ENCODE measurements at regions not wholly inside any gene's neighbourhood (a gene's known extent, or its start where the extent isn't known, plus 50 kb on each side); places are given as distances from the start of the nearest gene placed in this dataset.

- H3K27me3 Mint-ChIP-seq (ENCODE audit: low read depth): no peaks in the 10 kb centered on the region
- DNase-seq: no peak
- H3K4me1 Mint-ChIP-seq (ENCODE audit: low read depth): peaks cover 20% of the 10 kb centered on the region
These were observed 58.4 kb downstream of the SLC25A47 start for GRCh38 chr14:100381395-100382105.

DNA sequence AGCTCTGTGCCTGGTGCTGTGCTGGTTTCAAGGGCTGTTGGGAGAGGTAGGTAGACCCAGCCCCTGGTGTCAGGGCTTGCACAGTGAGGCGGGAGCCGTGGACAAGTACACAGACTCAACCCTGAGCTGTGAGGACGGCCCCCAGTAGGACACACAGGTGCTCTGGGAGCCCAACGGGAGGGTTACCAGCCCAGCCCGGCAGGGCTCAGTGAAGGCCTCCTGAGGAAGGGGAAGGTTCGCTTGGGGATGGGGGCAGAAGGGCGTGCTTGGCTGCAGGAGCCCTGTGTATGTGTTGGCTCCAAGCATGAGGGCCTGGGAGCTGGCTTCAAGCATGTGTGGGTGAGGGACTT, 58.9 kb downstream of the SLC25A47 start:
- no peak overlapping the region for H3K4me3 Mint-ChIP-seq
- no peak for DNase-seq

More at GRCh38 chr14:100381395-100382105, 58.4 kb downstream of the SLC25A47 start:
- no peak for ATAC-seq
- no peak overlapping the region for H3K4me3 Mint-ChIP-seq
- peaks cover 2% of the 10 kb centered on the region for H3K36me3 Mint-ChIP-seq (ENCODE audit: insufficient read depth)
- H3K9me3 Mint-ChIP-seq: no peaks in the 10 kb centered on the region

GRCh38 chr14:100383727-100384158, 60.6 kb downstream of the SLC25A47 start:
- Mint-ChIP-seq H3K4me3 (no peak overlapping the region), H3K27me3 (ENCODE audit: low read depth) (no peaks in the 10 kb centered on the region), H3K36me3 (ENCODE audit: insufficient read depth) (peaks cover 2% of the 10 kb centered on the region), H3K4me1 (ENCODE audit: low read depth) (peaks cover 18% of the 10 kb centered on the region), H3K9me3 (no peaks in the 10 kb centered on the region)
- ATAC-seq (peak; percentile 87 to 94), DNase-seq (peak; percentile 58)

More for the DNA sequence above, 58.9 kb downstream of the SLC25A47 start:
- no peaks in the 10 kb centered on the region for H3K9me3 Mint-ChIP-seq
- H3K27me3 Mint-ChIP-seq (ENCODE audit: low read depth): no peaks in the 10 kb centered on the region
- H3K4me1 Mint-ChIP-seq (ENCODE audit: low read depth): peaks cover 16% of the 10 kb centered on the region
- no peak for ATAC-seq
- peaks cover 2% of the 10 kb centered on the region for H3K36me3 Mint-ChIP-seq (ENCODE audit: insufficient read depth)

DNA sequence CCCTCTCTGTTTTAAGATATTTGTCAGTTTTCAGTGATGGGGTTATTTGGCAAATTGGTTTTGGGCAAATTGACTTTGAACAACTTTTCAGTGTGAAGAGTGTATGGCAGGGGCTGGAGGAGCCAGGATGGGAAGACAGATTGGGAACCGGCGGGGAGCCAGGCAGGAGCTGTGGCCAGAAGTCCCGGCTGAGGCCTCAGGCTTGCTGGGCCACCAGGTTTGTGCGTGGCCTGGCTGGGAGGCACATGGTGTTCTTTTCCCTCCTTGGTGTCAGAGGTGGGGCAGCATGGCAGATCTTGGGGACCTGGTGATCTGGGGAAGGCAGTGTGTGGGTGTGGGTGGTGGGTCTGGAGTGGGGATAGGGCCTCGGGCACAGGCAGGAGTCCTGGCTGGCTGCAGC, 61.1 kb downstream of the SLC25A47 start:
- H3K9me3 Mint-ChIP-seq: no peaks in the 10 kb centered on the region
- peaks cover 20% of the 10 kb centered on the region for H3K4me1 Mint-ChIP-seq (ENCODE audit: low read depth)
- H3K27me3 Mint-ChIP-seq (ENCODE audit: low read depth): no peaks in the 10 kb centered on the region
- no peak overlapping the region for H3K4me3 Mint-ChIP-seq
- DNase-seq (no peak), ATAC-seq (no peak)
- peaks cover 2% of the 10 kb centered on the region for H3K36me3 Mint-ChIP-seq (ENCODE audit: insufficient read depth)

DNA sequence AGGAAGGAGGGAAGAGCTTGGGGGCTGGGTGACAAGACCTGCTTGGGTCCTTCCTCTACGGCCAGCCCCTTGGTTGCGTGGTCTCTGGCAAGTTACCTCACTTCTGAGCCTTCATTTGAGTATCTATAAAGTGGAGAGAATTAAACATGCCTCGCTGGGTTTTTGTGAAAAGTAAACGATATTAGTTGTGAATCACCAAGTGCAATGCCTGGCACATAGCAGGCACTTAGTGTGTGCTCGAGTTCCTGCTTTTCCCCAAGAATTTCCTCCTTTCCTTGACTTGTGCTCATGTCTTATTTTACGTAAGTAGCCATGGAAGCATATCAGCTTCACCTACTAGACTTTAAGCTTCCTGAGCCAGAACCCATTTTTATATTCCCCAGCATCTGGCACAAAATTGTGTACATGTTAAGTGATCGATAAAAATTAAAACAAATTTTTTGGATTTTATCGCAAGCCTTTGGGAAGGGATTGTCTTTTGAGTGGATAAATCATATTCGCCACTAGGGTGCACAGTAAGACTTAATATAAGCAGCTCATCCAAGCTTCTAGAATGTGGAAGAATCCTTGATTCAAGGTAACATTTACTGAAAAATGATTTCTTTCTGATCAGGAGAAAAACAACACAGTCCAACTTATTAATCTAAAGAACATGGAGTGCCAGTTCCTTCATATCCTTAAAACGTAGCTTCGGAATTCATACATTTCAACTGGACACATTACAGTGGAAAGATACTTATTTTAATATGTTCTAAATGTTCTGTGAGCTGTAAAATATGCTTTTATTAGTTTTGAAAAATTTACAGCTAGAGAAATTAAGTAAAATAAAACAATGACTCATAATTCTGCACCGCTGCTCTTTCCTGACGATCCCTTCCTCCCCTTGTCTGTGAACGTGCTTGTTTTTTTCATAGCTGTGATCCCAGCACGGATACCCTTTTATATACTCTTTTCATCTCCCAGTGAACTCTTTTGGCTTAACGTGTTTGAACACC, 62.0 kb downstream of the SLC25A47 start:
- Mint-ChIP-seq H3K9me3 (no peaks in the 10 kb centered on the region), H3K27me3 (ENCODE audit: low read depth) (no peaks in the 10 kb centered on the region), H3K36me3 (ENCODE audit: insufficient read depth) (peaks cover 2% of the 10 kb centered on the region), H3K4me1 (ENCODE audit: low read depth) (peaks cover 20% of the 10 kb centered on the region), H3K4me3 (no peak overlapping the region)
- DNase-seq (no peak), ATAC-seq (no peak)

DNA sequence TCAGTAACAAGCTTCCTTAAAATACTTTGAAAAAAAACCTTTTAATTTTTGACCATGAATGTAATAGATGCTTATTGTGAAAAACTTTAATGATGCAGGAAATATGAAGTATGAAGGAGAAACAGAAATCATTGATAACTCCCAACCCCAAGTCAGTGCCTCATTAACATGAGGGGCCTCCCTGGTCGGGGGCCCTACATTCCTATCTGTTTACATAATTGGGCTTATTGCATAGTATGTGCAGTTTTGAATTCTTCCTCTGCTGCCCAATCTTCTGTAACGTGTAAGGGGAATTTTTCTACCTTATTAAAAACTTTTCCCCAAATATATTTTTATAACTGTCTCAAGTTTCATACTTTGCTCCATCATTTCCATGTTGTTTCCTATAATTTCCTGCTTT, 63.0 kb downstream of the SLC25A47 start:
- H3K4me1 Mint-ChIP-seq (ENCODE audit: low read depth): peaks cover 20% of the 10 kb centered on the region
- no peak for DNase-seq
- no peaks in the 10 kb centered on the region for H3K27me3 Mint-ChIP-seq (ENCODE audit: low read depth)
- H3K9me3 Mint-ChIP-seq: no peaks in the 10 kb centered on the region
- peaks cover 3% of the 10 kb centered on the region for H3K36me3 Mint-ChIP-seq (ENCODE audit: insufficient read depth)
- no peak for ATAC-seq
- no peak overlapping the region for H3K4me3 Mint-ChIP-seq

DNA sequence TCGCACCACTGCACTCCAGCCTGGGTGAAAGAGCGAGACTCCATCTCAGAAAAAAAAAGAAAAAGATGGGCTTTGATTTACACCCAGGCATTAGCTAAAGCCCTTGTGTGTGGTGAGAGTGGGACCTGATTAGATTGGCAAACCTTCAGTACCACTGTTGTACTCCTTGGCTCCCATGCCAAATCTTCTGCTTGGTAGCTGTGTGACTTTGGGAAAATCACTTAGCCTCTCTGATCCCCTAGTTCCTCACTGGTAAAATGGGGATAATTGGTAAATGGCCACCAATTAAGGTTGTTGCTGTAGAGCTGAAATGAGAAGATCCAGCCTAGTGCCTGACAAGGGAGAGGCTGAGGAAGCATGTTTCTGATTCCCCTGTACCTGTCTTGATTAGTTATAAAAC, 63.7 kb downstream of the SLC25A47 start:
- no peak overlapping the region for H3K4me3 Mint-ChIP-seq
- DNase-seq: no peak
- no peaks in the 10 kb centered on the region for H3K9me3 Mint-ChIP-seq
- H3K4me1 Mint-ChIP-seq (ENCODE audit: low read depth): peaks cover 20% of the 10 kb centered on the region
- ATAC-seq: no peak
- H3K36me3 Mint-ChIP-seq (ENCODE audit: insufficient read depth): peaks cover 2% of the 10 kb centered on the region
- H3K27me3 Mint-ChIP-seq (ENCODE audit: low read depth): no peaks in the 10 kb centered on the region

- Mint-ChIP-seq H3K27me3 (ENCODE audit: low read depth) (no peaks in the 10 kb centered on the region), H3K9me3 (no peaks in the 10 kb centered on the region), H3K4me3 (no peak overlapping the region), H3K4me1 (ENCODE audit: low read depth) (peaks cover 20% of the 10 kb centered on the region), H3K36me3 (ENCODE audit: insufficient read depth) (peaks cover 4% of the 10 kb centered on the region)
- ATAC-seq (no peak), DNase-seq (no peak)
These were observed 64.3 kb downstream of the SLC25A47 start for GRCh38 chr14:100387450-100387849.

DNA sequence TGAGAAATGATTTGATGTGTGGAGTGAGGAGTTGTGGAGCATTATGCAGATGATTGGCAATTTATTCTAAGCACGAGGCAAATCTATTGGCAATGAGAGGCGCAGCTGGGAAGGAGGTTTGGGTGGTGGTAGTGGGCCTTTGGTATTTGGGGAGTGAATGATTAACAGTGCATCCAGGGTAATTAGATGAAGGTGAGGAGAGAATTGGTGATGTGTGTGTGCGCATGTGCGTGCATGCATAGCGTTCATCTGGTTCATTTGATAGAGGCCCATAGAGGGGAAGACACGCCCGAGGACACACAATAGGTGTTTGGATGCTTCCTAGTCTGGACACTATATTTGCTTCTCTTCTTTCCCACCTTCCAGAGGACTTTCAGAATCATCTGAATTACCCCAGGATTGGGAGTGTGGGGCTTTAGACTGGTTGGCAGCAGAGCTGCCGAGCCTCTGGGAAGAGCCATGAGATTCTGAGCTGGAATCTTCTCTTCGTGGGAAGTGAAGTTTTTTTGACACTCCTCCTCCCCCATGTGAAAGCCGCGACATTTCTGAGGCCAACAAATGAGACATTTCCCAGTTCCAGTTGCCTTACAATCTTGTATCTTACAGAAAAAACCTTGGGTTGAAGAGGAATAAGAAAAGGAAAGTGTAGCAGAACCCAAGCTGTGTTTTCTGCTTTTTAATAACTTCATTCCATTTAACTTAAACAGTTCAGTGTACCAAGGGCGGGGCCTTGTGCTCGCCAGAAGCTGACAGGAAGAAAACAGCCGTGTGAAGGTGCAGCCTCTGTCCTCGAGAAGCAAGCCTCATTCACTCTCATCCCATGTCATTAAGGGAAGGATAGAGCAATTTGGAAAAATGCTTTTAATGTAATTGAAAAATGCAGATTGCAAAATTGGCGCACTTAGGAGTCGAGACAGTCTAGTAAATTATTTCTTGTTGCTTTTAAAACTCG, 65.2 kb downstream of the SLC25A47 start:
- Mint-ChIP-seq H3K36me3 (ENCODE audit: insufficient read depth) (peaks cover 5% of the 10 kb centered on the region), H3K9me3 (no peaks in the 10 kb centered on the region), H3K4me1 (ENCODE audit: low read depth) (peaks cover 20% of the 10 kb centered on the region), H3K27me3 (ENCODE audit: low read depth) (no peaks in the 10 kb centered on the region), H3K4me3 (no peak overlapping the region)
- no peak for DNase-seq
- ATAC-seq: no peak

- Mint-ChIP-seq H3K9me3 (no peaks in the 10 kb centered on the region), H3K4me3 (no peak overlapping the region), H3K4me1 (ENCODE audit: low read depth) (peaks cover 17% of the 10 kb centered on the region), H3K36me3 (ENCODE audit: insufficient read depth) (peaks cover 5% of the 10 kb centered on the region), H3K27me3 (ENCODE audit: low read depth) (no peaks in the 10 kb centered on the region)
- no peak for DNase-seq
- no peak for ATAC-seq
These were observed 66.5 kb downstream of the SLC25A47 start for GRCh38 chr14:100389497-100390104.

DNA sequence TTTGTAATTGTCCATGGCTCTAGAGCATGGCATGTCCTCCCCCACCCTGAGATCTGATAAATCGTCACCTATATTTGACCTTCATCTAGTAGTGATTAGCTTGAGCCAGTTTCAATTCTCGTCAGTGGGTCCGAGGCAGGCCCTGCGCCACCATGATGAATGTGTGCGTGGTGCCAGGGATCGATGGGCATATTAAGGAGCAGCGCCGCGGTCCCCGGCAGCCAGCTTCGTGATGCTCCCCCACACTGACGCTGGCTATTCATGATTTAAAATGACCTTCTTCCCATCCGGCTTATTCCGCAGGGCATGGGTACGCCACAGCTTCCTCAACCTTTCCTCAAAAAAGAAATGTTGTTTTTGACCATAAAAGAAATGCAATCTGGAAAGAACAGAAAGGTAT, 68.0 kb downstream of the SLC25A47 start:
- ATAC-seq: no peak
- DNase-seq: no peak
- H3K9me3 Mint-ChIP-seq: no peaks in the 10 kb centered on the region
- H3K4me1 Mint-ChIP-seq (ENCODE audit: low read depth): peaks cover 17% of the 10 kb centered on the region
- no peaks in the 10 kb centered on the region for H3K27me3 Mint-ChIP-seq (ENCODE audit: low read depth)
- peaks cover 5% of the 10 kb centered on the region for H3K36me3 Mint-ChIP-seq (ENCODE audit: insufficient read depth)
- no peak overlapping the region for H3K4me3 Mint-ChIP-seq

- Mint-ChIP-seq H3K27me3 (ENCODE audit: low read depth) (no peaks in the 10 kb centered on the region), H3K4me3 (no peak overlapping the region), H3K9me3 (no peaks in the 10 kb centered on the region), H3K36me3 (ENCODE audit: insufficient read depth) (peaks cover 8% of the 10 kb centered on the region), H3K4me1 (ENCODE audit: low read depth) (peaks cover 17% of the 10 kb centered on the region)
- ATAC-seq (no peak), DNase-seq (no peak)
These were observed 68.6 kb downstream of the SLC25A47 start for GRCh38 chr14:100391724-100392123.

GRCh38 chr14:100392356-100392755, 69.2 kb downstream of the SLC25A47 start:
- Mint-ChIP-seq H3K4me3 (no peak overlapping the region), H3K36me3 (ENCODE audit: insufficient read depth) (peaks cover 10% of the 10 kb centered on the region), H3K4me1 (ENCODE audit: low read depth) (peaks cover 17% of the 10 kb centered on the region), H3K9me3 (no peaks in the 10 kb centered on the region), H3K27me3 (ENCODE audit: low read depth) (no peaks in the 10 kb centered on the region)
- no peak for ATAC-seq
- DNase-seq: no peak

All from activated T-cell treated with anti-CD3 and anti-CD28 coated beads, Interleukin-2, amount 50 U/mL, for 4 hours (primary cell).